Transverse colon (tissue), 4 donors: ENCODE measurements at regions not wholly inside any gene's neighbourhood (a gene's known extent, or its start where the extent isn't known, plus 50 kb on each side); places are given as distances from the start of the nearest gene placed in this dataset.

Experiments
- EP300 ChIP-seq: sonication (generic); formaldehyde crosslinking; IDR thresholded peaks from one replicate; pipeline ENCODE4 v1.6.1; 2017; ENCODE audit warnings: antibody characterized with exemption, low read depth
- POLR2A ChIP-seq: fragments of 450-650 bp; IDR thresholded peaks from one replicate; pipeline ENCODE4 v1.6.1; 2016; ENCODE audit warnings: antibody characterized with exemption, mild to moderate bottlenecking, moderate library complexity
- POLR2AphosphoS5 ChIP-seq, 3 donors: sonication (generic); formaldehyde crosslinking; IDR thresholded peaks; one replicate each; pipeline ENCODE4 v1.6.1; 2016; ENCODE audit warnings: antibody characterized with exemption in 3 of 3
- TF ChIP-seq, protein P1 (sequence below), 5 experiments: fragments of 200-600 bp in 3 of 5; fragments of 450-650 bp in 2 of 5; sonication (generic) in 3 of 5; IDR thresholded peaks; 1 replicate in 2 of 5; 2 replicates in 3 of 5; pipeline ENCODE4 v1.5.1; 2016 to 2017; ENCODE audit warnings: antibody characterized with exemption in 5 of 5, inconsistent platforms in 3 of 5, mild to moderate bottlenecking in 2 of 5, moderate library complexity in 1 of 5

DNA sequence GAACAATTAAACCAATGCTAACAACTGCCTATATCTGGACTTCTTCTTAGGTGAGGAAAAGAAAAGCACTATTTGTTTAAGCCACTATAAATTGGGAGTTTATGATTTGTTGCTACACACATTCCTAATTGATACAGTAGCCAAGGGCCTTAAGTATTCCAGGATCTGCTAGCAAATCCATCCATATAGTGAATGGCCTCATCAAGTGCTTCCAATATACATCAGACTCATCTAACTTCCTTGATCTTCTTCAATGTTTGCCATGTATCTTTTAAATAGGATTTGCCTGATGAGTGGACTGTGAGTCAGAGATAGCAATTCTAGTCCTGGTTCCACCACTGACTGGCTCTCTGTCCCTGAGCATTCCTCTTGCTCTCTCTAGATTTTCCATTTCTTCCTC is 430.2 kb downstream of the OMA1 start:
- TF ChIP-seq, protein P1, sequence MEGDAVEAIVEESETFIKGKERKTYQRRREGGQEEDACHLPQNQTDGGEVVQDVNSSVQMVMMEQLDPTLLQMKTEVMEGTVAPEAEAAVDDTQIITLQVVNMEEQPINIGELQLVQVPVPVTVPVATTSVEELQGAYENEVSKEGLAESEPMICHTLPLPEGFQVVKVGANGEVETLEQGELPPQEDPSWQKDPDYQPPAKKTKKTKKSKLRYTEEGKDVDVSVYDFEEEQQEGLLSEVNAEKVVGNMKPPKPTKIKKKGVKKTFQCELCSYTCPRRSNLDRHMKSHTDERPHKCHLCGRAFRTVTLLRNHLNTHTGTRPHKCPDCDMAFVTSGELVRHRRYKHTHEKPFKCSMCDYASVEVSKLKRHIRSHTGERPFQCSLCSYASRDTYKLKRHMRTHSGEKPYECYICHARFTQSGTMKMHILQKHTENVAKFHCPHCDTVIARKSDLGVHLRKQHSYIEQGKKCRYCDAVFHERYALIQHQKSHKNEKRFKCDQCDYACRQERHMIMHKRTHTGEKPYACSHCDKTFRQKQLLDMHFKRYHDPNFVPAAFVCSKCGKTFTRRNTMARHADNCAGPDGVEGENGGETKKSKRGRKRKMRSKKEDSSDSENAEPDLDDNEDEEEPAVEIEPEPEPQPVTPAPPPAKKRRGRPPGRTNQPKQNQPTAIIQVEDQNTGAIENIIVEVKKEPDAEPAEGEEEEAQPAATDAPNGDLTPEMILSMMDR (IDR thresholded peaks at IDR 0.05), result no peak
- no peak for TF ChIP-seq POLR2AphosphoS5 (IDR thresholded peaks at IDR 0.05)
- no peak for TF ChIP-seq POLR2A
- no peak for TF ChIP-seq EP300
